ENCODE measurements at regions not wholly inside any gene's neighbourhood (a gene's known extent, or its start where the extent isn't known, plus 50 kb on each side); places are given as distances from the start of the nearest gene placed in this dataset.
"Not testable (repeated sequence)": the region's sequence is repeated elsewhere in the genome, so short reads cannot be mapped to it uniquely, and the experiment has no call there.

- TF ChIP-seq POLR2A (IDR thresholded peaks at IDR 0.05; ENCODE audit: low read depth, low read length): no peak
- FAIRE-seq: peak; percentile 84
- peak; percentile 42 for DNase-seq (ENCODE audit: insufficient read length, low spot score)
Measured at GRCh38 chr7:53596230-53596629, 560.8 kb downstream of the POM121L12 start.

GRCh38 chr7:53600296-53600695 lies 564.9 kb downstream of the POM121L12 start:
- no peak for DNase-seq (ENCODE audit: insufficient read length, low spot score)
- no peak for TF ChIP-seq POLR2A (IDR thresholded peaks at IDR 0.05; ENCODE audit: low read depth, low read length)
- FAIRE-seq: no peak

- no peak for DNase-seq (ENCODE audit: insufficient read length, low spot score)
- FAIRE-seq: no peak
- TF ChIP-seq POLR2A (IDR thresholded peaks at IDR 0.05; ENCODE audit: low read depth, low read length): no peak
Measured at GRCh38 chr7:53602817-53603418, 567.5 kb downstream of the POM121L12 start.

- DNase-seq (ENCODE audit: insufficient read length, low spot score) (no peak), FAIRE-seq (no peak)
- TF ChIP-seq POLR2A (IDR thresholded peaks at IDR 0.05; ENCODE audit: low read depth, low read length): no peak
Measured at GRCh38 chr7:53603461-53603860, 568.0 kb downstream of the POM121L12 start.

GRCh38 chr7:53604201-53604600 lies 568.8 kb downstream of the POM121L12 start:
- DNase-seq (ENCODE audit: insufficient read length, low spot score): no peak
- FAIRE-seq: no peak
- TF ChIP-seq POLR2A (IDR thresholded peaks at IDR 0.05; ENCODE audit: low read depth, low read length): no peak

- no peak for DNase-seq (ENCODE audit: insufficient read length, low spot score)
- no peak for FAIRE-seq
- TF ChIP-seq POLR2A (IDR thresholded peaks at IDR 0.05; ENCODE audit: low read depth, low read length): no peak
Measured at GRCh38 chr7:53607961-53608360, 572.5 kb downstream of the POM121L12 start.

GRCh38 chr7:53609185-53609584 lies 573.8 kb downstream of the POM121L12 start:
- FAIRE-seq (no peak), DNase-seq (ENCODE audit: insufficient read length, low spot score) (no peak)
- no peak for TF ChIP-seq POLR2A (IDR thresholded peaks at IDR 0.05; ENCODE audit: low read depth, low read length)

- TF ChIP-seq POLR2A (IDR thresholded peaks at IDR 0.05; ENCODE audit: low read depth, low read length): no peak
- FAIRE-seq (peak; percentile 48), DNase-seq (ENCODE audit: insufficient read length, low spot score) (no peak)
Measured at GRCh38 chr7:53611043-53611442, 575.6 kb downstream of the POM121L12 start.

- no peak for TF ChIP-seq POLR2A (IDR thresholded peaks at IDR 0.05; ENCODE audit: low read depth, low read length)
- DNase-seq (ENCODE audit: insufficient read length, low spot score): no peak
- no peak for FAIRE-seq
Measured at GRCh38 chr7:53624356-53624755, 588.9 kb downstream of the POM121L12 start.

GRCh38 chr7:53628775-53629174 lies 593.3 kb downstream of the POM121L12 start:
- FAIRE-seq (no peak), DNase-seq (ENCODE audit: insufficient read length, low spot score) (no peak)
- no peak for TF ChIP-seq POLR2A (IDR thresholded peaks at IDR 0.05; ENCODE audit: low read depth, low read length)

- not testable (repeated sequence) for FAIRE-seq; DNase-seq (ENCODE audit: insufficient read length, low spot score)
Measured at GRCh38 chr7:53635251-53635650, 599.8 kb downstream of the POM121L12 start.

GRCh38 chr7:53638517-53638916 lies 603.1 kb downstream of the POM121L12 start:
- DNase-seq (ENCODE audit: insufficient read length, low spot score) (no peak), FAIRE-seq (no peak)
- no peak for TF ChIP-seq POLR2A (IDR thresholded peaks at IDR 0.05; ENCODE audit: low read depth, low read length)

- FAIRE-seq (no peak), DNase-seq (ENCODE audit: insufficient read length, low spot score) (no peak)
Measured at GRCh38 chr7:53641091-53641490, 605.7 kb downstream of the POM121L12 start.

GRCh38 chr7:53642361-53642760 lies 606.9 kb downstream of the POM121L12 start:
- no peak for FAIRE-seq
- no peak for TF ChIP-seq POLR2A (IDR thresholded peaks at IDR 0.05; ENCODE audit: low read depth, low read length)
- no peak for DNase-seq (ENCODE audit: insufficient read length, low spot score)

More at GRCh38 chr7:53641091-53641490, 605.7 kb downstream of the POM121L12 start:
- TF ChIP-seq POLR2A (IDR thresholded peaks at IDR 0.05; ENCODE audit: low read depth, low read length): no peak

- DNase-seq (ENCODE audit: insufficient read length, low spot score) (no peak), FAIRE-seq (no peak)
- TF ChIP-seq POLR2A (IDR thresholded peaks at IDR 0.05; ENCODE audit: low read depth, low read length): no peak
Measured at GRCh38 chr7:53642866-53643265, 607.4 kb downstream of the POM121L12 start.

GRCh38 chr7:53656881-53657280 lies 621.4 kb downstream of the POM121L12 start:
- no peak for DNase-seq (ENCODE audit: insufficient read length, low spot score)
- no peak for FAIRE-seq
- TF ChIP-seq POLR2A (IDR thresholded peaks at IDR 0.05; ENCODE audit: low read depth, low read length): no peak

Measured in H54 (cell line).